Brain microvascular endothelial cell (primary cell): ENCODE measurements at regions not wholly inside any gene's neighbourhood (a gene's known extent, or its start where the extent isn't known, plus 50 kb on each side); places are given as distances from the start of the nearest gene placed in this dataset.

Experiments
- DNase-seq: peaks from one replicate; pipeline ENCODE4 v3.0.0-alpha.2; 2020
- H3K27ac ChIP-seq: fragments of 250-450 bp; sonication (Bioruptor Pico); 2 replicates; pipeline ENCODE4 v1.5.1; 2020; ENCODE audit warnings: mild to moderate bottlenecking, moderate library complexity
- H3K27me3 ChIP-seq: fragments of 250-450 bp; sonication (Bioruptor Pico); replicated peaks from 2 replicates; pipeline ENCODE4 v1.5.1; 2020; ENCODE audit warnings: mild to moderate bottlenecking
- H3K36me3 ChIP-seq: fragments of 250-450 bp; sonication (Bioruptor Pico); replicated peaks from 2 replicates; pipeline ENCODE4 v1.5.1; 2020; ENCODE audit warnings: mild to moderate bottlenecking
- H3K4me3 ChIP-seq: 2 replicates; pipeline ENCODE4 v1.5.1; 2011; ENCODE audit warnings: low read depth, mild to moderate bottlenecking, control low read depth, low read length, moderate library complexity
- CTCF ChIP-seq: IDR thresholded peaks from 2 replicates; pipeline ENCODE4 v1.5.1; 2011; ENCODE audit warnings: low read depth, mild to moderate bottlenecking, moderate library complexity, low read length, control low read depth, inconsistent platforms; ENCODE audit errors: missing control alignments
- in situ Hi-C: cut with HindIII; loops from 2 replicates; pipeline ENCODE4 v1.10.0; 2017; ENCODE audit warnings: low sequenced_read_pairs, low pct_ligation_motif_present

- no peaks in the 10 kb centered on the region for H3K27me3 ChIP-seq
- peak; percentile 33 for DNase-seq
- in situ Hi-C loops, result no loop called here
- no peak overlapping the region for H3K4me3 ChIP-seq
- TF ChIP-seq CTCF, result no peak
- H3K36me3 ChIP-seq, result no peaks in the 10 kb centered on the region
- no peak overlapping the region for H3K27ac ChIP-seq
These were observed 50.2 kb upstream of the BARX1 start for GRCh38 chr9:94005272-94005901.
